HG03064 (cell line): ENCODE measurements at regions not wholly inside any gene's neighbourhood (a gene's known extent, or its start where the extent isn't known, plus 50 kb on each side); places are given as distances from the start of the nearest gene placed in this dataset.
"Not testable (repeated sequence)": the region's sequence is repeated elsewhere in the genome, so short reads cannot be mapped to it uniquely, and the experiment has no call there.

Source experiments
- ATAC-seq: cut with Tn5 transposase; IDR thresholded peaks from one replicate; pipeline ENCODE4 v1.9.1; 2021; ENCODE audit warnings: low read depth; ENCODE audit not compliant: unreplicated experiment

DNA sequence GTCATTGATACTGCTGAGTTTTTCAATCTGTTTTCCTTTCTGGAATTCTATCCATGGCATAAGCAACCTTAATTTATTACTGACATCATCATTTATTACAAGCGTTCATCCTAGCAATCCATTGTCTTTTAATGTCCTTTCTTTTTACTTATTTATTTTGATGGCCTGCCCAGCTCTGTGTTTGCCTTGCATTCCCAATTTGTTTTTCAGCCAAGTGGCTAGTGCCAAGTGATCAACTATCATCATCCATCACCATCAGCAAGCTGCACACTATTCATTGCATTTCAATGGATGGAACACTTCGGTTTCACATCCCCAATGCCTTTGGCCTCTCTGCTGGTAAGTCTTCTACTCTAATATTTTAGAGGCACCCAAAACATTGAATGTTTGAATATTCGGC is 831.7 kb upstream of the EPHA5 start:
- ATAC-seq: no peak

DNA sequence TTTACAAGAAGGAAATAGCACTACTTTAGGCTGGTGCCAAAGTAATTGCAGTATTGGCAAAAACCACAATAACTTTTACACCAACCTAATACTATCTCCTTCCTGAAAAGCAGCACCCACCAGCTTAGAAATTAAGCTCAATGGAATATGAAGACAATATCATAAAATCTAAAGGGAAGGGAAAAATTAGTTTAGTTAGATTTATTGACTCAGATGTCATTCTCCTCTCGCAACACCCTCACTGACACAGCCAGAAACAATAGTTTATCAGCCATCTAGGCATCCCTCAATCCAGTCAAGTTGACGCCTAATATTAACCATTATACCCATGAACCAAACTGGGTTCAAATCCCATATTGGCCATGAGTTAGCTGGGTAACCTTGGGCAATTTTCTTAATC is 820.4 kb upstream of the EPHA5 start:
- ATAC-seq: no peak

DNA sequence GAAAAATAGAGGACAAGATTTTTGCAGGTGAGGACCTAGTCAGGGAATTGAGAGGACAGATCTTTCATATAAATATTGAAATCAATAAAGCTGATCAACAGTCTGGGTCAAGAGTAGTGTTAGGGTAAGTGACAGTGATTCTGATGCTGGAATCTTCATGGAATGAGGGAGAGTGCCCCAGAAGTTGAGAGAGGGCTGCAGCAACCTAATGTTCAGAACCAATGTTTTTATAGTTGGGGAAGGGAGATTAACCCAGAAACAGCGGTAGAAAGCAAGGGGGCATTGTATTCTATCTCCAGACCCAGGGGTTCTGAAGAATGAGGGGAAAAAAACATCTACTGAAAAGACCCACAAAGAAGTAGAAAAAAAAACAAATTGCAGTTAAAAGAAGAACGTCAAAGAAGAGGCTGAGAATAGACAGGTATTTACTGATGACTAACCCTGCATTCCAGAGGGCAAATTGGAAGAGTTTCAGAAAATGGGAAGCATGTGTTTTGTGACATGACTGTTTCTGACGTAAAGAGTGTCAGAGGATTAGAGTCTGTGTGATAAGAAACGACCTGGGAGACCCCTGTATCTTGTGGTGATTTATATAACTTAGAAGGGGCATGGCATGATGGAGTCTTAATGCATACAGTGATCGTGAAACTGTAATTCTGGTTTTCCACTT is 819.6 kb upstream of the EPHA5 start:
- ATAC-seq: no peak

DNA sequence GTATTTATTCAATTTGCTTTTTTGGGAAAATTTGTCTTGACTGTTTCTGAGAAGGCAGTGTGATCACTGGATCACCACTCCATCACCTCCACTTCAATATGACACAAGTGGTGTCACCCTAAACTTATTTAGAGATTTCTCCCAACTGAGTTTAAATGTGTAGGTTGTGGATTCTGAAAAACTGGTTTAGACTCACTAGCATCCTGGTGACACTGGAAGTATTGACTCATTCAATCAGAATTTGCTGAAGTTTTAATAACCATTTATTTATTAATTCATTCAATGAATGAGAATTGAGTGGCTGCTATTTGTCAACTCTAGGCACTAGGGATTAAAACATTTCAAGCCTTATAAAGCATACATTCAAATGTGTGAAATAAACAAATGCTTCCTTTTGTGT is 819.1 kb upstream of the EPHA5 start:
- no peak for ATAC-seq

DNA sequence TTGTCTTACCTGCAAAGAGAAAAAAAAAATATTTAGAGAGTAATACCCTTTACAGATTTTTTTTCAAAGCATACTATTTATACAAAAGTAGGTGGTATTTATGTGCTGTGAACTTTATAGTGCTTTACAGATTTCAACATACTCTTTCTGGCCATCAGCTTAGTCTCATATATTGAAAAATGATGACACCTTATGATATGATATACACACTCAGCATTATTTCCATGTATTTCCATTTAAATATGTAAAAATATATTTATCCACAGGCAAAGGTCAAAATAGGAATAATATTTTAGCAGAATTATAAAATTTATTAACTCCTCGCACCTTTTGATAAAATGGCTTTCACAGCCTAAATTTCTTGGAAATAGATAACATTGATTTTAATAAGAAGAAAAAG is 815.8 kb upstream of the EPHA5 start:
- no peak for ATAC-seq

DNA sequence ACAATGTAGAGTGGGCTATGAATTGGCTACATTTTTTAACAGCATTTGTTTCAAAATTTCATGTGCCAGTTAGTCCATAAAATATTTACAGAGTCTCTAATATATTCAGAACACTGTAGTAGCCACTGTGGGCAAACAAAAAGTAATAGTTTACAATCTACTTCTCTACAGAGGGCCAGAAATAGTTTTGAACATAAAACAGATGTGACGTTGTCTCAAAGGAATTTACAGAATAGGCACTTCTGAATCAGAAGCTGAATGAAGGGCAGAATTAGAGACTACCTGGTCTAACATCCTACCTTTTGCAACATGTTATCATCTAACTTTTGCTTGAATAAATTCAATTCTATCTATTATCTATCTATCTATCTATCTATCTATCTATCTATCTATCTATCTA is 811.9 kb upstream of the EPHA5 start:
- no peak for ATAC-seq

DNA sequence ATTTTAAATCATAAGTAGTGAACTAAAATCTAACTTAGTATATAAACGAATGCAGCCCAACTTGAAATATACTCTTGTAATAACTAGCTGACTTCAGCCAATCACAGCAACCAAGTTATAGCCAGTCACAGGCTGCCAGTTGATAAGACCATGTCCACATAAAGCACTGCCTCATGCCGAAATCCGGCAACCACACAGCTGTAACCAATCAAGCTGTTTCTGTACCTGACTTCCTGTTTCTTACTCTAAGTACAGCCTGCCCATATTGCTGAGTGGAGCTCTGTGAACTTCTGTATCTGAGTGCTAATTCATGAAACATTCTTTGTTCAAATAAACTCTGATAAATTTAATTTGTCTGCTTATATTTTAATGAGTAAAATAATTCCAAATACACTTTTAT is 805.3 kb upstream of the EPHA5 start:
- no peak for ATAC-seq

DNA sequence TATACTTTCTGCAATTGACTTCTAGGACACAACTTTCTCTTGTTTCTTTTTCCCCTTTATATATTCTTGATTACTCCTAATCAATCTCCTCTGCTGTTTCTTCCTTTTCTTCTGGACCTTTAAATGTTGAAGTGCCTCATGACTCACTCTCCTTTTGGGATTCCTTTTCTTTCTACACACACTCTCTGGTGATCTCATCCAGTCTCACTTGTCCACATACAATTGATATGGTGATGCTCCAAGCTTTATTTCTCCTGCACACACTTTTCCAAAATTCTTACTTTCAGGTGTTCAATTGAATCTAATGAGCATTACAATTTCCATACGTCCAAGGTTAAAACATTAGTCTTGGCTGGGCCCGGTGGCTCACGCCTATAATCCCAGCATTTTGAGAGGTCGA is 794.8 kb upstream of the EPHA5 start:
- ATAC-seq: no peak

DNA sequence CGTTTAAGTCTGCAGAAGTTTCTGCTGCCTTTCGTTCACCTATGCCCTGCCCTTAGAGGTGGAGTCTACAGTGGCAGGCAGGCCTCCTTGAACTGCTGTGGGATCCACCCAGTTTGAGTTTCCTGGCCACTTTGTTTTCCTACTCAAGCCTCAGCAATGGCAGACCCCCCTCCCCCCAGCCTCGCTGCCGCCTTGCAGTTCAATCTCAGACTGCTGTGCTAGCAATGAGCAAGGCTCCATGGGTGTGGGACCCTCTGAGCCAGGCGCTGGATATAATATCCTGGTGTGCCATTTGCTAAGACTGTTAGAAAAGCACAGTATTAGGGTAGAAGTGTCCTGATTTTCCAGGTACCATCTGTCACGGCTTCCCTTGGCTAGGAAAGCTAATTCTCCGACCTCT is 792.6 kb upstream of the EPHA5 start:
- ATAC-seq: not testable (repeated sequence)

DNA sequence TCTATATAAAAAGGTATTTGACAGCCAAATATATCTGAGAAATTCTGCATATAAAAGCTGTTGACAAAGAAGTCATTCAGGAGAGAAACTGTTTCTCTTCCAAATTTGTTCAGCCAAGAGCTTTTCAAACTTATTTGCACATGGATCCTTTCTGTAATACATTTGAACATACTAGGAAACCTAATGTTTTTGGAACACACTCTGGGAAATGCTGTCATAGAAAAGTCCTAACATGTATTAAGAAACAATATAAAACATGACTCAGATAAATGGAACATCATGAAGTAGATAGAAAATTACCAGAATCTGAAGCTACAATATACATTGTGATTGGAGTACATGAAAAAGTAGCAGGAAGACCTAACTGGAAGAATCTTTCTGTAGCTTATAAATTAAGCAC is 781.5 kb upstream of the EPHA5 start:
- ATAC-seq: no peak

DNA sequence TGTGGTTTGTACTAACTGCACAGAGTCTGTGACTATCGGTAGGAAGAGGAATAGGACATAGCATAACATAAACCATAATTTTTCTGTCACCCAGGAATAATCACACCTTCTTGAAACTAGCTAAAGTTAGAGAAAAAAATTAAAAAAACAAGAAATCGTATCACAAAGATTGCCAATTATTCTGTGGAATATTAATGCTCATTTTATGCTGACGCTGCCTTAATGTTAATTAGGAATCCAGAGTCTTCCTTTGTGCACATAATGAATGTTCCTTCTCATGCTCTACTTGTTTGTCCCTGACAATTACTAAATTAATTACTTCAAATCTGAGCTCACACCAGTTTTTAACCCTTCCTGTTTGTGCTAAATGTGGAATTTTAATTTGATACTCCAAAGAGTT is 772.7 kb upstream of the EPHA5 start:
- ATAC-seq: no peak

DNA sequence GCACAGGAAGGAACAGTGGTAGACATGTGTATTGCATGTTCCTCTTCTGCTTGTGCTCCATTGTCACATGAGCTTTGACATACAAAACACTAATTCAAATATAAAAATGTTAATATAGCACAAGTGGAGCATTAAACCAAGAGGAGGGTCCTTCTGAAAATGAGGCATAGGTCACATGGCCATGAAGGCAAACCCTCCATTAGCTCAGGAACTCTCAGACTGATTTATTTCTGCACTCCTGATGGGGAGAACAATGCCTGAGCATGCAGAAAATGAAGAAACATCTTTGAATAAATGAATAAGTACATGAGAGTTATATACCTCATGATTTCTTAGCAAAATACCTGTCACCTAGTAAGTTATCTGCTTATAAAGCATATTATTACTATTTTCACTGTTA is 769.2 kb upstream of the EPHA5 start:
- ATAC-seq: no peak

DNA sequence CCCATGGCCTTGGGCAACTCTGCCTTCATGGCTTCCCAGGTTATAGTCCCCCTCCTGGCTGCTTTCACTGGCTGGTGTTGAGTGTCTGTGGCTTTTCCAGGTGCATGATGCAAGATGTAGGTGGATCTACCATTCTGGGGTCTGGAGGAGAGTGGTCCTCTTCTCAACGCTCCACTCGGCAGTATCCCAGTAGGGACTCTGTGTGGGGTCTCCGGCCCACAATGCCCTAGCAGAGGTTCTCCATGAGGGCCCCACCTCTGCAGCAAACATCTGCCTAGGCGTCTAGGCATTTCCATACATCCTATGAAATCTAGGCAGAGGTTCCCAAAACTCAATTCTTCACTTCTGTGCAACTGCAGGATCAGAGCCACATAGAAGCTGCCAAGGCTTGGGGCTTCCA is 763.4 kb upstream of the EPHA5 start:
- no peak for ATAC-seq

DNA sequence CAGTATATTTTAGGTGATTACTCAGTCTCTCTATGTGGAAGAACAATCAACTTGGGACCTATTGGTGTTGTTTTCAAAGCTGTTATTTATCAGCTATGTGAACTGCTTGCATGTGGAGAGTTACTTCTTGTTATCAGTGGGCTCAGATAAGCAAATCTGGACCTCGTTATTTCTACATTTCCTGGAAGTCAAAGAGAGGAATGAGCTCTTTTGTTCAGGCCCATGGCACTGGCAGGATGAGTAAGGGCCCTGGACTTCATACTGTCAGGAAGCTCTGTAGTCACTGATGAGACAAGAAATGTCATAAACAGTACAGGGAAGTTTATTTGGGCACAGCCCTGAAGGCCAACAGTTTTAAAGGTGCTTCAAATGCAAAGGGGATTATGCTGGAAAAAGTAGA is 760.6 kb upstream of the EPHA5 start:
- ATAC-seq: no peak

DNA sequence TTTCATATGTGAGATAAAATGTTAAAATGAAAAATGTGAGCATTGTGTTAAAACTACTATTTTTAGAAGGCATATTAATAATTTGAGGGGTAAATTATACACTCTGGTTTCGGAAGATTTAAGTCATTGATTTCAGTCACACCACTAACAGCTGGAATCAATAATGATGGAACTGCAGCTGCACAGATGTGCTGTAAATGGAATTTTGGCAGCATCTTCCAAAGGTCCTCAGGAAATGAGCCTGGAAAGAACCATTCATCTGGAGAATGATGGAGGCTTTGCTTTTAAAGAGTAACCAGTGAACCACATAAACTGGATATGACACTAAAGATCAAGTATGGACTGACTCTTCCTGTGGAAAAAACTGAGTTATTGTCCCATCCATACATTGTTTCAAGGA is 759.0 kb upstream of the EPHA5 start:
- ATAC-seq: no peak

DNA sequence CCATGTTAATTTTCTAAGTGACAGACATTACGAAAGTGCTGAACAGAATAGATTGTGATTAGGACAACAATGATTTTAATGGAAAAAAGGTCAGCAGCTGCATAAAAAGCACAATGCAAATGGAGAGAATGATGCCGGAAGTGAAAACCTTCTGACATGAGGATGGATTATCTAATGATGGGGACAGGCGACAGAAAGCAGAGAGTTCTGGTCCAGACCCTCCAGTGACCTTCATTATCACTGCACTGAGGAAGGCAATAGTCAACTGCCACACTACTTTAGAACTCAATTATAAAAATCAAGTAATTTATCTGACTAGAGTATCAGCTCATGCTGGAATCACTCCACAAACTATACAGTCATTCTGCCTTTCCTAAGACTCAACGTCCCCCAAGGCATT is 746.1 kb upstream of the EPHA5 start:
- ATAC-seq: no peak

DNA sequence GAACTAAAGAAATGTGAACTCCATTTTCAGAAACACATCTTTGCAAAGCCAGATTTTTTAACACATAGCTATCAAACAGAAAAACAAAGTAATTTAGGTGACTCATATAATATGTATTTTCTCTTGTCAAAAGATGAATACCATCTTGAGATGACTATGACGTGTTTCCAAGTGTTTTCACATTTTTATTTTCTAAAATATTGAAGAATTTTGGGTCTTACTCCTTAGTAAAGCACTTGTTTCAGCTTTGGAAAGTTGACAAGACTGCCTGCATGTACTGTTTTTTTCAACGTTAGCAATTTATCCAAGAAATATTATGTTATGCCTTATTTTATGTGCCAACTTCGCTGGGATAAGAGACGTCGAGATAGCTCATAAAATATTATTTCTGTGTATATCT is 733.9 kb upstream of the EPHA5 start:
- no peak for ATAC-seq

DNA sequence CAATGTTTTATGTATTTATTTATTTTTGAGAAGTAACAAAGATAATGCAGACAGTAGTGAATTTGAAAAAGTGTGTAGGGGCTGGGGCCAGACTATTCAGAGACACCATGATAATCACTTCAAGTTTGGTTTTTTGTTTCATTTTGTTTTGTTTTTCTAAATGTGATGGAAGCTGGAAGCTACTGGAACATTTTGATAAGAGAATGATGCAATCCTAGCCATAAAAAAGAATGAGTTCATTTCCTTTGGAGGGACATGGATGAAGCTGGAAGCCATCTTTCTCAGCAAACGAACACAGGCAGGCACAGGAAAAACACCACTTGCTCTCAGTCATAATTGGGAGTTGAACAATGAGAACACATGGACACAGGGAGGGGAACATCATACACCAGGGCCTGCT is 706.6 kb upstream of the EPHA5 start:
- no peak for ATAC-seq

DNA sequence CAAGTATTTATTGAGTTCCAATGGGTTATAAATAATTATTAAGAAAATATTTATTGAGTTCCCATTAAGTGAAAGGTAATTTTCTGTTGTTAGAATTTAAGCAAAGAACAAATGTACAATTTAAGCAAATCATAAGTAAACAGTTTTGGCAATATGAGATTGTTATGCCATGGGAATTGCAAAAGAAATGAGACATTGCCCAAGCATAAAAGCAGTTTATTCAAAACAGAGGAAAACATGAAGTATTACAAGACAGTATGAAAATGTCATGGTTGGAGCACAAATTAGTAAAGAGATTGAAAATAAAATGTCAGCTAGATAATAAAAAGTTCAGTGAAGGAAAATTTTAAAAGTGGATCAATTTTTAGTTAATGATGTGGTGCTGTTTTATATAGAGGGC is 706.1 kb upstream of the EPHA5 start:
- ATAC-seq: no peak

DNA sequence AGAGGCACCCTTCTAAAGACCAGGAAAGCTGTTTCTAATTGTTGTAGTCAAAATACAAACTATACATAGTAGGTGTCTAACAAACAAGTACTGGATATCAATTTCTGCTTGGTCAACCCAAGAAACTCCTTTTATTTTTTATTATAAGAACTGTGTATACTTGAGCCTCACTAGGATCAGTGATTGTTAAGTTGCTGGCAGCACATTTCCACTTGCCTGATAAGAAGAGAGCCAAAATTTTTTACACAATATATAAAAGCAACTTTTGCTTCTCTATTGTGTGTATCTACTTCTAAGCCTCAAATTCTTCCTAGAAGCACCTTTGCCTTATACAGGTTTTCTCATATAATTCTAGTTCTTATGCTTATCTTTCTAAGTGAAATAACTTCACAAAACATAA is 703.0 kb upstream of the EPHA5 start:
- ATAC-seq: no peak

DNA sequence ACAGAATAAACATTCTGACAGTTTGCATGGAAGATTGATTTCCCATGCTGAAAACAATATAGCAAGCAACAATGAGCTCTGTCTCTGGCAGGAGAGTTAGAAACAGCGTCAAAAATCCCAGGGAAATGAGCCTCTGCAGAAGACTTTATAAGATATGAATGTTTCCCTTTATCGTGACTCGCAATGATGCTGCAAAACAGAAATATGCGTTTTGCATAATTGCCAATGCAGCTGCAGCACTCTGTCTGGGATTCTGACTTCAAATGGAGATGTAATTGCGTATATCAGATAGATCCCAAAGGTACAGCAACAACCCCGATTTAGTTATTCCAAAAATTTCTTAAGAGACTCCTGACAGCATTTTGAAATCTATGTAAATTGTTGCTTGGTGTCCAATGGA is 702.4 kb upstream of the EPHA5 start:
- no peak for ATAC-seq

DNA sequence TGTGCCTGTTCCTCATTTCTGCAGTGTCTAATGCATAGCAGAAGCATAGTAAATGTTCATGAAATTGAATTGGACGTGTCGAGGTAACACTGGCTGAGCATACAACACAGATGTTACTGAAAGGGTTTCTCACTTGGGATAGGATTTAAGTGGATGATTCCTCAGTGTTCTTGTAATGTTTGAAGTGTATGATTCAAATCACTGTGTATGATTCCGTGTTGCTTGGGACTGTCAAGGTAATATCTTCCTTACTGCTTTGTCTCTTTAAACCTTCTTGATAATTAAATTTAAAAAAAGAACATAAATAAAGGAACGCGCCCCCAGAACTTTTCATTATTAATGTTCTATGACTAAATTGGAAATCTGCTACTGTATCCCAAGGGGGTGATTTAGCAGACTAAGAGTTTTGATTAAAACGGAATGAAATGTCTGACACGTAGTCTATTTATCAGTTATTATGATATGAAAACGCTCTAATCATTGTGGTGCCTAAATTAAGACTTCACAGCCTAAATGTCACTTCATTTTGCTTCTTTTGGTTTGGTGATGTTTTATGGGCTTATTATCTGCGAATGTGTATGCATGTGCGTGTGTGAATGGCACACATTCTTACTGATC is 696.9 kb upstream of the EPHA5 start:
- no peak for ATAC-seq

DNA sequence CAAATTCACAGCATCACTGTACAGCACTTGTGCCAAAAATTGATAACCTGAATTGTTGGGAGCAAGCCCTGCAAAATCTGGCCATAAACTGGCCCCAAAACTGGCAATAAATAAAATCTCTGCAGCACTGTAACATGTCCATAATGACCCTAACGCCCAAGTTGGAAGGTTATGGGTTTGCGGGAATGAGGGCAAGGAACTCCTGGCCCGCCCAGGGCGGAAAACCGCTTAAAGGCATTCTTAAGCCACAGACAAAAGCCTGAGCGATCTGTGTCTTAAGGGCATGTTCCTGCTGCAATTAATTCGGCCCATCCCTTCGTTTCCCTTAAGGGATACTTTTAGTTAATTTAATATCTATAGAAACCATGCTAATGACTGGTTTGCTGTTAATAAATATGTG is 690.1 kb upstream of the EPHA5 start:
- not testable (repeated sequence) for ATAC-seq
